Smooth muscle cell (in vitro differentiated cells): ENCODE measurements at regions not wholly inside any gene's neighbourhood (a gene's known extent, or its start where the extent isn't known, plus 50 kb on each side); places are given as distances from the start of the nearest gene placed in this dataset.
"Not testable (repeated sequence)": the region's sequence is repeated elsewhere in the genome, so short reads cannot be mapped to it uniquely, and the experiment has no call there.

Source experiments
- DNase-seq: peaks from one replicate; lab custom pipeline; 2025; ENCODE audit not compliant: unreplicated experiment; lab: John Stamatoyannopoulos, UW
- H2AFZ ChIP-seq: fragments of 200-600 bp; sonication (generic); 2 replicates; pipeline ENCODE4 v1.6.0; 2016; ENCODE audit warnings: antibody characterized with exemption, low read depth, mild to moderate bottlenecking
- H3F3A ChIP-seq: fragments of 200-600 bp; sonication (generic); 2 replicates; pipeline ENCODE4 v1.6.0; 2017; ENCODE audit warnings: antibody characterized with exemption, low read depth
- H3K27ac ChIP-seq: fragments of 200-600 bp; sonication (generic); 2 replicates; pipeline ENCODE4 v1.5.1; 2016; ENCODE audit warnings: low read depth, mild to moderate bottlenecking
- H3K27me3 ChIP-seq: fragments of 200-600 bp; sonication (generic); 2 replicates; pipeline ENCODE4 v1.6.1; 2016; ENCODE audit warnings: low read depth, mild to moderate bottlenecking
- H3K36me3 ChIP-seq: fragments of 200-600 bp; sonication (generic); 2 replicates; pipeline ENCODE4 v1.5.1; 2016; ENCODE audit warnings: low read depth
- H3K4me1 ChIP-seq: fragments of 200-600 bp; sonication (generic); 2 replicates; pipeline ENCODE4 v1.5.1; 2016; ENCODE audit warnings: low read depth
- H3K4me2 ChIP-seq: fragments of 200-600 bp; sonication (generic); 2 replicates; pipeline ENCODE4 v1.6.0; 2016; ENCODE audit warnings: mild to moderate bottlenecking
- H3K4me3 ChIP-seq: fragments of 200-600 bp; sonication (generic); 2 replicates; pipeline ENCODE4 v1.5.1; 2016; ENCODE audit warnings: mild to moderate bottlenecking
- H3K79me2 ChIP-seq: fragments of 200-600 bp; sonication (generic); 2 replicates; pipeline ENCODE4 v1.6.0; 2016; ENCODE audit warnings: low read depth, mild to moderate bottlenecking
- H3K9ac ChIP-seq: fragments of 200-600 bp; sonication (generic); 2 replicates; pipeline ENCODE4 v1.6.0; 2016; ENCODE audit warnings: low read depth
- H3K9me3 ChIP-seq: fragments of 200-600 bp; sonication (generic); replicated peaks from 2 replicates; pipeline ENCODE4 v1.5.1; 2016; ENCODE audit warnings: low read depth
- H4K20me1 ChIP-seq: fragments of 200-600 bp; sonication (generic); 2 replicates; pipeline ENCODE4 v1.6.0; 2016; ENCODE audit warnings: low read depth
- CTCF ChIP-seq: fragments of 200-600 bp; sonication (generic); IDR thresholded peaks from 2 replicates; pipeline ENCODE4 v1.5.1; 2017; ENCODE audit warnings: borderline replicate concordance, mild to moderate bottlenecking, antibody characterized with exemption; ENCODE audit not compliant: insufficient read depth, poor library complexity, severe bottlenecking
- WGBS: methylation state at CpG from one replicate; pipeline ENCODE4 v1.1.7; 2016; ENCODE audit warnings: low lambda C conversion rate; 5-methylcytosine and 5-hydroxymethylcytosine counted together

DNA sequence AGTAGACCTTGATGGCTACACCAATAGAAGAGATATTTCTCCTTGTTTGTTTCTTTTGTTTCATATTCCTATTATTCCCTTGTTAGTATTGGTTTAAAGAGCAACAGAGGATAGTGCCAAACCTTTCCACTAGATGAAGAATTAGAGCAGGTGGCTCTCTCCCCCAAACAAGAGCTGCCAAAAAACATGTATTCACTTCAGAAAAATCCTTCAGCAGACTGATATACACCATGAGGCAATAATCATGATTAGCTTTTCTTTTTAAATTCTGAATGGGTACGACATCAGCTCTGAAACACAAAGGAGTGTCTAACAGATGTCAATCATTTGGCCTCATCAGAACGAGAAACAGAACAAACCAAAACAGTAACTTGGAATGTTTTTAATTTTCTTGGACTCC is 67.3 kb upstream of the MAP10 start:
- Histone ChIP-seq H3K27ac (no peak overlapping the region), H3K36me3 (no peaks in the 10 kb centered on the region), H3K4me2 (no peak overlapping the region), H4K20me1 (no peaks in the 10 kb centered on the region), H3K79me2 (no peaks in the 10 kb centered on the region), H3K27me3 (no peaks in the 10 kb centered on the region), H2AFZ (no peak overlapping the region), H3K4me3 (no peak overlapping the region), H3K9me3 (no peaks in the 10 kb centered on the region), H3K9ac (no peak overlapping the region), H3K4me1 (no peaks in the 10 kb centered on the region), H3F3A (no peaks in the 10 kb centered on the region)
- DNase-seq: no peak
- TF ChIP-seq CTCF: no peak
- 90% methylated on average over 2 of the region's 2 CpGs for WGBS

DNA sequence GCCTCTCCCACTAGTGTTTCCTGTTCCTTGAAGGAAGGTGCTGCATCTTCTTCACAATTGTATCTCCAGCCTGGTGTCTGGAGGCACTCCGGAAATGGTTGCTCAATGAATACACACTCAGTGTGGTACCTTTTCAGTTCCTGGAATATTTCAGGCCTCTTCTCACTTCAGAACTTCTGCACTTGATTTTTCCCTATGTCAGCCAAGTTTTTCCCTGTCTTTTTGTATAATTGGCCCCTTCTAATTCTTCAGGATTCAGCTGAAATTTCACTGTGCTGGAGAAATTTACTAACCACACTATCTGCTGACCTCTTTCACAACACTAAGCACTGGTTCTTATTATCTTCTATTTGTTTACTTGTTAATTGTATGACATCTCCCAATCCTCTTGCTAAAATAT is 61.2 kb upstream of the MAP10 start:
- H3K9me3 ChIP-seq: no peaks in the 10 kb centered on the region
- no peaks in the 10 kb centered on the region for H3K79me2 ChIP-seq
- no peaks in the 10 kb centered on the region for H3K27me3 ChIP-seq
- no peaks in the 10 kb centered on the region for H3F3A ChIP-seq
- TF ChIP-seq CTCF: no peak
- H3K4me1 ChIP-seq: peaks cover under 1% of the 10 kb centered on the region
- no peak overlapping the region for H2AFZ ChIP-seq
- no peaks in the 10 kb centered on the region for H4K20me1 ChIP-seq
- no peak overlapping the region for H3K4me2 ChIP-seq
- no peak overlapping the region for H3K4me3 ChIP-seq
- H3K9ac ChIP-seq: no peak overlapping the region
- no peaks in the 10 kb centered on the region for H3K36me3 ChIP-seq
- WGBS: 96% methylated on average over 1 of the region's 1 CpG
- no peak overlapping the region for H3K27ac ChIP-seq
- no peak for DNase-seq

GRCh38 chr1:232744847-232745246 is 60.4 kb upstream of the MAP10 start:
- H4K20me1 ChIP-seq: no peaks in the 10 kb centered on the region
- WGBS: 96% methylated on average over 6 of the region's 6 CpGs
- H2AFZ ChIP-seq: no peak overlapping the region
- H3K79me2 ChIP-seq: no peaks in the 10 kb centered on the region
- H3K4me2 ChIP-seq: no peak overlapping the region
- no peaks in the 10 kb centered on the region for H3K36me3 ChIP-seq
- H3F3A ChIP-seq: no peaks in the 10 kb centered on the region
- H3K27ac ChIP-seq: no peak overlapping the region
- TF ChIP-seq CTCF: no peak
- no peak overlapping the region for H3K4me3 ChIP-seq
- DNase-seq: no peak
- H3K27me3 ChIP-seq: no peaks in the 10 kb centered on the region
- H3K9ac ChIP-seq: no peak overlapping the region
- peaks cover 4% of the 10 kb centered on the region for H3K4me1 ChIP-seq
- no peaks in the 10 kb centered on the region for H3K9me3 ChIP-seq

DNA sequence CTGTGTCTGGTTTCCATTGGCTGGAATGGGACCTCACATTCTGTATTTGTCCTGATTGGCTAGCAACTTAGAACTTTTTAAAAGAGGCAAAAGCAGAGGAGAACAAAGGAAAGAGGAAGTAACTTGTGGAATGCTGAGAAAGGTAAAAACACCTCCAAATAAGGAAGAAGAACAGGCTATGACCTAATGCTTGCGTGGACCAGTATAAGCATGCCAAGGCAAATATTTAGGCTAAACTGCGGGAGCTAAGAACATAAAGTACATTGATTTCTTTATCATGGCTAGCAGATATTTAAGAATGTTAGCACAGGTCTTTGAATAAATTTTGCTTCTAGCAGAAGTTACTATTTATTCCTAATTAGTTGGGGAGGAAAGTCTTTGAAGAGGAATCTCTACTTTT is 59.5 kb upstream of the MAP10 start:
- not testable (repeated sequence) for DNase-seq, H4K20me1 ChIP-seq, H3K4me3 ChIP-seq, H3K36me3 ChIP-seq, H3K4me2 ChIP-seq, H3F3A ChIP-seq, H3K9me3 ChIP-seq, H3K9ac ChIP-seq, H3K79me2 ChIP-seq, H3K27ac ChIP-seq, H3K27me3 ChIP-seq, H2AFZ ChIP-seq, H3K4me1 ChIP-seq
- 93% methylated on average over 2 of the region's 2 CpGs for WGBS
